Esophagus (tissue), 2 donors: ENCODE measurements at regions not wholly inside any gene's neighbourhood (a gene's known extent, or its start where the extent isn't known, plus 50 kb on each side); places are given as distances from the start of the nearest gene placed in this dataset.
"Not testable (repeated sequence)": the region's sequence is repeated elsewhere in the genome, so short reads cannot be mapped to it uniquely, and the experiment has no call there.

Experiments used
- H3K27ac ChIP-seq, 2 donors: one replicate each; pipeline ENCODE4 v1.5.1; 2013; ENCODE audit warnings: low read depth in 2 of 2, mild to moderate bottlenecking in 2 of 2, inconsistent platforms in 1 of 2, low read length in 1 of 2, moderate library complexity in 1 of 2
- H3K27me3 ChIP-seq, 2 donors: one replicate each; pipeline ENCODE4 v1.6.1; 2013; ENCODE audit warnings: low read length in 2 of 2, control low read depth in 1 of 2, mild to moderate bottlenecking in 1 of 2; ENCODE audit not compliant: insufficient read depth in 2 of 2, control insufficient read depth in 1 of 2
- H3K36me3 ChIP-seq, 2 donors: one replicate each; pipeline ENCODE4 v1.6.1; 2013; ENCODE audit warnings: low read length in 1 of 2; ENCODE audit not compliant: control insufficient read depth in 2 of 2, insufficient read depth in 2 of 2
- H3K4me1 ChIP-seq, 2 donors: one replicate each; pipeline ENCODE4 v1.6.1; 2013; ENCODE audit warnings: low read length in 1 of 2; ENCODE audit not compliant: control insufficient read depth in 2 of 2, insufficient read depth in 2 of 2
- H3K4me3 ChIP-seq, 2 donors: one replicate each; pipeline ENCODE4 v1.5.1; 2013; ENCODE audit warnings: low read length in 2 of 2, mild to moderate bottlenecking in 2 of 2, low read depth in 1 of 2, moderate library complexity in 1 of 2
- H3K9me3 ChIP-seq, 2 donors: one replicate each; pipeline ENCODE4 v1.6.1; 2013; ENCODE audit warnings: mild to moderate bottlenecking in 2 of 2, low read depth in 1 of 2, low read length in 1 of 2, moderate library complexity in 1 of 2; ENCODE audit not compliant: control insufficient read depth in 2 of 2, insufficient read depth in 1 of 2
- WGBS, 2 donors: extraction: QIAGEN DNeasy Blood & Tissue Kit; methylation state at CpG; one replicate each; pipeline ENCODE4 v1.1.7; 2013; 5-methylcytosine and 5-hydroxymethylcytosine counted together
- donor health status: healthy with polysubstance abuse.
- donor health status: Bipolar disorder and iron deficiency.

DNA sequence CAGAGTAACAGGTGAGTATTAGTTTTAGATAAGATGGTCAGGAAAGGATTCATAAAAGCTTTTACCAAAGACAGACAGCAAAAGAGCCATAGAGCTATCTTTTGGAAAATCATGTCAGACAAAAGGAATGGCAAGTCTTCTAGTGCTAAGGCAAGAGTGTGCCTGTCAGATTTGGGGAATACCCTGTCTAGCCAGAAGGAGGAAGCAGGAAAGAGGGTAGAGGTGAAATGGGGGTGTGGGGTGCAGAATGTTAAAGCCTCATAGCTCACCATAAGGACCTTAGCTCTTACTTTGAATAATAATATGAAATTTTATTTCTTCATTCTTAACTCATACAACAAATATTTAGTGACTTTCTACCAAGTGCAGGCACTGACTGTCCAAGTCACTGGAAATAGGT is 512.1 kb upstream of the ROBO2 start:
- Histone ChIP-seq H3K36me3 (no peaks in the 10 kb centered on the region), H3K4me1 (no peaks in the 10 kb centered on the region), H3K27me3 (no peaks in the 10 kb centered on the region), H3K27ac (no peak overlapping the region), H3K4me3 (no peak overlapping the region), H3K9me3 (no peaks in the 10 kb centered on the region)

DNA sequence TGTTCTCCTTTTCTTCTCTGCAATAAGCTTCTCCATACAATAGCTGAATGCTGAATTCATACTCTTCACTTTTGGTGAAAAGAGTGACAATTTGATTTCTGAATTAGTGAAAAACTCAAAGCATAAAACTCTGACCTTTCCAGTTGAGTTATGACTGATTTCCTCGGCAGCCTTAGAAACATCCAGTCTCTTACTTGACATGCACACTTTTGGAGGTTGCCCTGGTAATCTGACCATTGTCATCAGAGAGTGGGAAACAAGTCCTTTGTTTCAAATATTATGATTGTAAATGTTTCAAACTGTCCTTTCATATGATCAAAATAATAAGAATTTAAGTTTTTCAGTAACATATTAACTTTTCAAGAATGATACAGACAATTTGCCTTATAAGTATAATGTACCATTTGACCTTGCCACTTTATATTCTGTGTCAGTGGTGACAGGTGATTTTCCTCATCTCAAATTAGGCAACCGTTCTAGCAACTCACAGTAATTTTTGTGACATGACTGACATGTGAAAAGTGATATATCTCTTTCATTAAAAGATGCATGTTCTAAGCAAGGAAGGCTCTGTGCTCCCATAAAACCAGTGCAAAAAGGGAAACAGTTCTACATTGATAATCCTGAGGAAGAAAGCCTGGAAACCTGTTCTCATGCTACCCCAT is 507.6 kb upstream of the ROBO2 start:
- whole genome bisulfite sequencing, 2 donors = 57 to 60% methylated on average over 2 of the region's 2 CpGs
- Histone ChIP-seq H3K27ac (no peak overlapping the region), H3K9me3 (no peaks in the 10 kb centered on the region), H3K27me3 (no peaks in the 10 kb centered on the region), H3K4me3 (no peak overlapping the region), H3K4me1 (no peaks in the 10 kb centered on the region), H3K36me3 (no peaks in the 10 kb centered on the region)

DNA sequence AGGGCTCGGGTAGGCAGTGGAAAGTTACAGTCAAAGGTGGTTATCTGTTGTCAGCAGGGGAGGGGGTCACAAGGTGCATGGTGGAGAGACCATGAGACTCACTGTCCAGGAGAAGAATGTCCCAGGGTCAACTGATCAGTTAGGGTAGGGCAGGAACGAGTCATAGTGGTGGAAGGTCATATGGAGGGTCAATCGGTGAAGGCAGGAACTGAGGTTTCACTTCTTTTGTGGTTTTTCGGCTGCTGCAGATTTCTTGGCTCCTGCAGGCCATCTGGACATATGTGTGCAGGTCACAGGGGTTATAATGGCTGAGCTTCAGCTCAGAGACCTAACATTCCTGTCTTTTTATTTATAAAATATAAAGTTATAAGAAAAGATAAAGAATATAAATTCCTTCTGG is 506.2 kb upstream of the ROBO2 start:
- not testable (repeated sequence) for H3K36me3 ChIP-seq, H3K4me3 ChIP-seq
- 54 to 63% methylated on average over 4 of the region's 4 CpGs for WGBS, 2 donors

DNA sequence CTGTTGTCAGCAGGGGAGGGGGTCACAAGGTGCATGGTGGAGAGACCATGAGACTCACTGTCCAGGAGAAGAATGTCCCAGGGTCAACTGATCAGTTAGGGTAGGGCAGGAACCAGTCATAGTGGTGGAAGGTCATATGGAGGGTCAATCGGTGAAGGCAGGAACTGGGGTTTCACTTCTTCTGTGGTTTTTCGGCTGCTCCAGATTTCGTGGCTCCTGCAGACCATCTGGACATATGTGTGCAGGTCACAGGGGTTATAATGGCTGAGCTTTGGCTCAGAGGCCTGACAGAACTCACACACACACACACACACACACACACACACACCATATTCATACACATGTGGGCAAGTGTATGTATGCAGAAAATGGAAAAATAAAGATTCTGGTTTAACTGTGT is 502.0 kb upstream of the ROBO2 start:
- WGBS, 2 donors = 73 to 79% methylated on average over 3 of the region's 3 CpGs

More for the DNA sequence above, 506.2 kb upstream of the ROBO2 start:
- not testable (repeated sequence) for H3K27ac ChIP-seq, H3K27me3 ChIP-seq, H3K4me1 ChIP-seq, H3K9me3 ChIP-seq

DNA sequence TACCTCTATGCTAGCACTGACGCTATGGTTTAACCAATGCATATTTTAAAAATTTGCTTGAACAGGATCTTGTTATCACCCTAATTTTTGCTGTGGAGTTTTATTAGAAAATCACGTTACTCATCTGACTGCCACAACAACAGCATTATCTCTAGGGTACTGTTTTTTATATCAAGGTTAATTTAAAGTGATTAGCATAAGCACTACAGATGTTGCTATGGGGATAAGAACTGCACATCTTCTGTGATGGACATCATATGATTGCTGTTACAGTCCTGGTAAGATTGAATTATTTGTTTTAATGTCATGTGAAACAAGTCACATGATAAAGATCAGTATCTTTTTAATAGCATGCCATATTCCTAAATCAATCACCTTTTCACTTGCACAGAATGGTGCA is 492.2 kb upstream of the ROBO2 start:
- Histone ChIP-seq H3K4me1 (no peaks in the 10 kb centered on the region), H3K27me3 (no peaks in the 10 kb centered on the region), H3K27ac (no peak overlapping the region), H3K9me3 (peaks cover 4 to 5% of the 10 kb centered on the region in 2 donors), H3K4me3 (no peak overlapping the region), H3K36me3 (no peaks in the 10 kb centered on the region)
- WGBS, 2 donors = 77 to 83% methylated on average over 2 of the region's 2 CpGs

More for the DNA sequence above, 502.0 kb upstream of the ROBO2 start:
- H3K27me3 ChIP-seq, H3K4me3 ChIP-seq, H3K27ac ChIP-seq, H3K9me3 ChIP-seq, H3K4me1 ChIP-seq, H3K36me3 ChIP-seq: not testable (repeated sequence)

DNA sequence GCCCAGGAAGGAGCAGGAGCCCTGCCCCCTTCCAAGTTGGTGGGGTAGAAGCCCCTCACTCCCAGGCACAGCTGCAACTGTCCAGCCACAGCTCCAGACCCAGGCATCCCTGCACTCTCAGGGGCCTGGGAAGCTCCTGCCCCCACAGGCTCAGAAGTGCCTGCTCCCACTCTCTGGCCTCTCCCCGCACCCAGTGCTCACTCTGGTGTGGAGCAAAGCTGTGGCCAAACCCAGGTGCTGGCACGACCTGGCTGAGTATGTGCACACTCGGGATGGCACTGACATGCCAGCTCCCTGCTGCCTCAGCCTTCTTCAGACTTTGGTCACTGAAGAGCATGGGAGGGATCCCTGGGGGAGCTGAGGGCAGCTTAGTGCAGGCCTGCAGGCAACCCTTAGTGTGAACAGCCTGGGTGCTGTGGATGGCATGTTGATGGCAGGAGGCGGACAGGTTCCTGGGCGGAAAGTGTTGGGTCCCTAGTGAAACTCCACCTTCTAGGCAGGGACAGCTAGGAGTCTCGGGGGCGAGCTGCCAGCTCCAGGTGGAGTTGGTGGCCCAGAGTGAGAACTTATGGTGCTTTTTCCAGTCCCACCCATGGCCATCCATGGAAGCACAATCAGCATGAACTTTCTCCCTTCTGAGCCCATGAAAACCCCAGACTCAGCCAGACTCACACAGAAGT is 489.2 kb upstream of the ROBO2 start:
- H3K27me3 ChIP-seq = no peaks in the 10 kb centered on the region
- WGBS, 2 donors = 87 to 91% methylated on average over 7 of the region's 7 CpGs
- no peak overlapping the region for H3K4me3 ChIP-seq
- no peak overlapping the region for H3K27ac ChIP-seq
- peaks cover 4 to 5% of the 10 kb centered on the region in 2 donors for H3K9me3 ChIP-seq
- H3K36me3 ChIP-seq = no peaks in the 10 kb centered on the region
- no peaks in the 10 kb centered on the region for H3K4me1 ChIP-seq

DNA sequence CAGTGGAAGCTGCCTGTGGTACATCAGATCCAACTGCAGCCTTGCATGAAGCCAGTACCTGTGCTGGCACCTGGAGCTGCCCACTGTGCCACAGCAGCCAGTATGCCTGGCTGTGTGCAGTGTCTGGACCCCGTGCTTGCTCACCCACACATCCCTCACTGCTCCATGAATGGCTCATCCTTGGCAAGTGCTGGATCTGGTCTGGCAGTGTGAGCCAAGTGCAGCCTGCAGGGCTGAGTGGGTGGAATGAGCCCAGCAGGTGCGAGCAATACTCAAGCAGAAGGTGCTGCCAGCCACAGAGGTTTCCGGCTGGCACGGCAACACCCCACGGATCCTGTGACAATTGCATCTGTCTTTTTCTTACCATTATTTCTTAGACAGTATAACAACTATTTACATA is 488.2 kb upstream of the ROBO2 start:
- WGBS, 2 donors = 69 to 78% methylated on average over 5 of the region's 5 CpGs
- Histone ChIP-seq H3K4me1 (no peaks in the 10 kb centered on the region), H3K27me3 (no peaks in the 10 kb centered on the region), H3K36me3 (no peaks in the 10 kb centered on the region), H3K9me3 (peaks cover 4 to 5% of the 10 kb centered on the region in 2 donors), H3K4me3 (no peak overlapping the region), H3K27ac (no peak overlapping the region)

DNA sequence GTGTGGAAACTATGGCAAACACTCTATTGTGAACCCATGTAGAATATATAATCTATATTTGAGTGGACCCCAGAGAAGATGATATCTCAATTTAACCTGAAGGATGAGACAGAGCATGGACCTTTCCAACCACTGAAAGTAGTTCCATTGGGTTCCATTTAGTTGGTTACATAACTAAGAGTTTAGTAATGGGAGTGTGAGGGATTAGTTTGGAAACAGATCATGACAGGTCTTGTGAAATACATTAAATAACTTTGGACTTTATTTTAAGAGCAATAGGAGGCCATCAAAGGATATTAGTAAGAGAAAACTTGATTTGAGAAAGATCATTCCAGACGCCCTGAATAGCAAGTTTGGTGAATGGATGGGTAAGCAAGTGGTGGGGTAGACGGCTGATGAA is 487.2 kb upstream of the ROBO2 start:
- H3K27ac ChIP-seq = no peak overlapping the region
- 75% methylated on average over 2 of the region's 2 CpGs for WGBS, 2 donors
- no peak overlapping the region for H3K4me3 ChIP-seq
- H3K9me3 ChIP-seq = peaks cover 4 to 5% of the 10 kb centered on the region in 2 donors
- H3K27me3 ChIP-seq = no peaks in the 10 kb centered on the region
- H3K4me1 ChIP-seq = no peaks in the 10 kb centered on the region
- H3K36me3 ChIP-seq = no peaks in the 10 kb centered on the region

DNA sequence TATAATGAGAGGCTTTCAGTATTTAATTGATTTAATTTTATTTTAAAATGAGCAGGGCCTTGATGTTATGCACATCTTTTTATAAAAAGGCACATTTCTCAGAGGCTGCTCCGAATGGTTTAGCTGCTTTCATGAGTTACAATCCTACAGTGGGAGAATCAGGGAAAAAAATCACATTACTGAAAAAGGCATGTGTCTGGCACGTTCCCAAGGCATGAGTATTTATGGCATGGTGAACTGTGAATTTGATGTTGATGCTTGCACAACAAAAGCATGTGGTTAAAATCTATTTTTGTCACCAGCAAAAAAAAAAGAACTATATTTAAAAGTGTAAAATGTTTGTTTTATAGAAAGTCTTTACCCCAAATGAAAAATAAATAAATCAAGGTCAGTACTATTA is 485.2 kb upstream of the ROBO2 start:
- no peak overlapping the region for H3K27ac ChIP-seq
- no peaks in the 10 kb centered on the region for H3K36me3 ChIP-seq
- WGBS, 2 donors = 11 to 17% methylated on average over 2 of the region's 2 CpGs
- H3K27me3 ChIP-seq = no peaks in the 10 kb centered on the region
- peaks cover 4 to 5% of the 10 kb centered on the region in 2 donors for H3K9me3 ChIP-seq
- no peaks in the 10 kb centered on the region for H3K4me1 ChIP-seq
- no peak overlapping the region for H3K4me3 ChIP-seq
